Neural progenitor cell (in vitro differentiated cells): ENCODE measurements at regions not wholly inside any gene's neighbourhood (a gene's known extent, or its start where the extent isn't known, plus 50 kb on each side); places are given as distances from the start of the nearest gene placed in this dataset.

Source experiments
- DNase-seq: peaks from one replicate; pipeline ENCODE4 v3.0.0-alpha.2; 2016; ENCODE audit warnings: low spot score
- H2AFZ ChIP-seq: fragments of 200-600 bp; sonication (generic); replicated peaks from 2 replicates; pipeline ENCODE4 v1.6.1; 2016; ENCODE audit warnings: antibody characterized with exemption
- H3F3A ChIP-seq: fragments of 200-600 bp; sonication (generic); 2 replicates; pipeline ENCODE4 v1.6.1; 2016; ENCODE audit warnings: antibody characterized with exemption, low read depth
- H3K27ac ChIP-seq: fragments of 200-600 bp; sonication (generic); 2 replicates; pipeline ENCODE4 v1.5.1; 2016; ENCODE audit warnings: mild to moderate bottlenecking
- H3K27me3 ChIP-seq: fragments of 200-600 bp; sonication (generic); 2 replicates; pipeline ENCODE4 v1.6.1; 2016; ENCODE audit warnings: mild to moderate bottlenecking, moderate library complexity
- H3K36me3 ChIP-seq: fragments of 200-600 bp; sonication (generic); 2 replicates; pipeline ENCODE4 v1.5.1; 2016
- H3K4me1 ChIP-seq: fragments of 200-600 bp; sonication (generic); 2 replicates; pipeline ENCODE4 v1.6.1; 2016; ENCODE audit warnings: mixed run types
- H3K4me2 ChIP-seq: fragments of 200-600 bp; sonication (generic); 2 replicates; pipeline ENCODE4 v1.6.1; 2016
- H3K4me3 ChIP-seq: fragments of 200-600 bp; sonication (generic); 2 replicates; pipeline ENCODE4 v1.5.1; 2016
- H3K79me2 ChIP-seq: fragments of 200-600 bp; sonication (generic); 2 replicates; pipeline ENCODE4 v1.6.1; 2016; ENCODE audit warnings: low read depth
- H3K9ac ChIP-seq: fragments of 200-600 bp; sonication (generic); 2 replicates; pipeline ENCODE4 v1.6.1; 2016
- H3K9me3 ChIP-seq: fragments of 200-600 bp; sonication (generic); 2 replicates; pipeline ENCODE4 v1.5.1; 2016; ENCODE audit warnings: low read depth
- H4K20me1 ChIP-seq: fragments of 200-600 bp; sonication (generic); 2 replicates; pipeline ENCODE4 v1.6.1; 2016; ENCODE audit warnings: low read depth
- H3K27ac Mint-ChIP-seq: 3 replicates; pipeline ENCODE4 v1.8.0; 2021; ENCODE audit warnings: mixed read lengths
- H3K27me3 Mint-ChIP-seq: 2 replicates; pipeline ENCODE4 v1.8.0; 2022; ENCODE audit warnings: low read depth, mild to moderate bottlenecking, inconsistent platforms, moderate library complexity, mixed read lengths; ENCODE audit not compliant: insufficient read depth
- H3K36me3 Mint-ChIP-seq: 3 replicates; pipeline ENCODE4 v1.8.0; 2021; ENCODE audit warnings: mixed read lengths
- H3K4me1 Mint-ChIP-seq: 3 replicates; pipeline ENCODE4 v1.8.0; 2021; ENCODE audit warnings: mixed read lengths
- H3K4me3 Mint-ChIP-seq: 3 replicates; pipeline ENCODE4 v1.8.0; 2021; ENCODE audit warnings: mild to moderate bottlenecking, moderate library complexity, mixed read lengths
- H3K9me3 Mint-ChIP-seq: 3 replicates; pipeline ENCODE4 v1.8.0; 2020; ENCODE audit warnings: mixed read lengths
- EZH2 ChIP-seq: fragments of 200-600 bp; sonication (generic); IDR thresholded peaks from 2 replicates; pipeline ENCODE4 v1.6.1; 2017; ENCODE audit warnings: antibody characterized with exemption, mild to moderate bottlenecking, moderate library complexity
- EZH2phosphoT487 ChIP-seq: fragments of 200-600 bp; sonication (generic); IDR thresholded peaks from 2 replicates; pipeline ENCODE4 v1.6.1; 2017; ENCODE audit warnings: antibody characterized with exemption
- TF ChIP-seq, protein P1 (sequence below): fragments of 200-600 bp; sonication (generic); IDR thresholded peaks from 2 replicates; pipeline ENCODE4 v1.5.1; 2017; ENCODE audit warnings: antibody characterized with exemption, mild to moderate bottlenecking

DNA sequence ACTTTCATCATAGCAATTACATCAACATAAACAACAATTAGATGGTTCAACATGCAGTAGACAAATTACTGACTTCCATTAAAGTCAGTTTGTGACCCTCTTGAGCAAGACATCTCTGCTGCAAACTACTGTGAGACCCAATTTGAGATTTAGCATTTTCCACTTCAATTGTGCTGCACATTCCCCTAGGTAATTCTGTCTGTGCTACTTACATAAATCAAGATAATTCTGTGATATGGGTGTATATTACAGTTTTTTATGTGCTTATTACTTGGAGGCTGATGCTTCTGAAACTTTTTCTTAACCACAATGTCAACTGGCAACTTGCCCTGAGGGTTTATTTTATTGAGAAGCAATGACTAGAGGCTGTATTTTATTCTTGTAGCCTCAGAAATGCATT, 1714.4 kb downstream of the OLFM4 start:
- Histone ChIP-seq H3F3A (no peaks in the 10 kb centered on the region), H3K9me3 (no peaks in the 10 kb centered on the region), H2AFZ (no peak overlapping the region), H3K9ac (no peak overlapping the region), H3K4me1 (no peaks in the 10 kb centered on the region), H3K27me3 (no peaks in the 10 kb centered on the region), H3K4me2 (no peak overlapping the region), H3K4me3 (no peak overlapping the region), H3K27ac (no peak overlapping the region), H4K20me1 (no peaks in the 10 kb centered on the region), H3K36me3 (no peaks in the 10 kb centered on the region), H3K79me2 (no peaks in the 10 kb centered on the region)
- TF ChIP-seq EZH2 (no peak), EZH2phosphoT487 (no peak)
- TF ChIP-seq, protein P1, sequence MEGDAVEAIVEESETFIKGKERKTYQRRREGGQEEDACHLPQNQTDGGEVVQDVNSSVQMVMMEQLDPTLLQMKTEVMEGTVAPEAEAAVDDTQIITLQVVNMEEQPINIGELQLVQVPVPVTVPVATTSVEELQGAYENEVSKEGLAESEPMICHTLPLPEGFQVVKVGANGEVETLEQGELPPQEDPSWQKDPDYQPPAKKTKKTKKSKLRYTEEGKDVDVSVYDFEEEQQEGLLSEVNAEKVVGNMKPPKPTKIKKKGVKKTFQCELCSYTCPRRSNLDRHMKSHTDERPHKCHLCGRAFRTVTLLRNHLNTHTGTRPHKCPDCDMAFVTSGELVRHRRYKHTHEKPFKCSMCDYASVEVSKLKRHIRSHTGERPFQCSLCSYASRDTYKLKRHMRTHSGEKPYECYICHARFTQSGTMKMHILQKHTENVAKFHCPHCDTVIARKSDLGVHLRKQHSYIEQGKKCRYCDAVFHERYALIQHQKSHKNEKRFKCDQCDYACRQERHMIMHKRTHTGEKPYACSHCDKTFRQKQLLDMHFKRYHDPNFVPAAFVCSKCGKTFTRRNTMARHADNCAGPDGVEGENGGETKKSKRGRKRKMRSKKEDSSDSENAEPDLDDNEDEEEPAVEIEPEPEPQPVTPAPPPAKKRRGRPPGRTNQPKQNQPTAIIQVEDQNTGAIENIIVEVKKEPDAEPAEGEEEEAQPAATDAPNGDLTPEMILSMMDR = no peak
- Mint-ChIP-seq H3K9me3 (no peaks in the 10 kb centered on the region), H3K4me1 (no peaks in the 10 kb centered on the region), H3K27ac (no peak overlapping the region), H3K4me3 (no peak overlapping the region), H3K27me3 (no peaks in the 10 kb centered on the region), H3K36me3 (no peaks in the 10 kb centered on the region)
- DNase-seq = no peak

DNA sequence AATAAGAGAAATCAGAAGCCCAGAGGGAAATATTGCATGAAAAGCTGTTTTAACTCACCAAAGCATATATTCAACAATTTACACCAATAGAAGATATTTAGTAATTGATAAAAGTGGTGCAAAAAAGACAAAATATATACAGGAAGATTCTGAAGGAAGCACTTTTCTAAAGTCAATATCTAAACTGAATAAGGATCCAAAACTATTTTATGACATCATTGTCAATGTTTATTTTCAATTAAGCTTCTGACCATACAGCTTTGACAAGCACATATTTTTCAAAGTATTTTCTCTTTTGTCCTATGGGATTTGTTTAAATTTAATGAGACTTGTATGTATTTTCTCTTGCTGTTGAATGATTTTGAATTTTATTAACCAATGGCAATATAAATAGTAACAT, 1716.1 kb downstream of the OLFM4 start:
- Histone ChIP-seq H3K4me2 (no peak overlapping the region), H3K27me3 (no peaks in the 10 kb centered on the region), H4K20me1 (no peaks in the 10 kb centered on the region), H3K79me2 (no peaks in the 10 kb centered on the region), H3K4me3 (no peak overlapping the region), H3F3A (no peaks in the 10 kb centered on the region), H3K9ac (no peak overlapping the region), H3K27ac (no peak overlapping the region), H2AFZ (no peak overlapping the region), H3K36me3 (no peaks in the 10 kb centered on the region), H3K9me3 (no peaks in the 10 kb centered on the region), H3K4me1 (no peaks in the 10 kb centered on the region)
- no peak for DNase-seq
- Mint-ChIP-seq H3K4me1 (no peaks in the 10 kb centered on the region), H3K9me3 (no peaks in the 10 kb centered on the region), H3K4me3 (no peak overlapping the region), H3K27ac (no peak overlapping the region), H3K27me3 (no peaks in the 10 kb centered on the region), H3K36me3 (no peaks in the 10 kb centered on the region)
- TF ChIP-seq, protein P1 = no peak
- TF ChIP-seq EZH2 (no peak), EZH2phosphoT487 (no peak)

DNA sequence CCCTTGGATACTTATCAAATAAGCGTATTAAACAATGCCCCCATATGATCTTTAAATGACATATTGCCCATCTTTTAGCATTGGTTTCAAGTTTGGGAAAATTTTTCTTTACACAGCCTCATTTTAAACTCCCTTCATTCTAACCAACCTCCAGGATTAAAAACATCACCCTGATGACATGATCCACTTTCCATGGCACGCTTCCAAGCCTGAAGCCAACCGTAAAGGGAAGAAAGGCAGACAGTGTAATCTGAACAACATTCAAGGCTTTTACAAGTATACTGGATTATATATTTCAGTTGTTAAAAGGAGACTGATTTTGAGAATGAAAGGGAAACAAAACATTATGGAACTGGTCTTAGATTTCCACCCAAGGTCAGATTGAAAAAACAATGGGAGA, 1721.9 kb downstream of the OLFM4 start:
- TF ChIP-seq, protein P1 = no peak
- TF ChIP-seq EZH2phosphoT487 = no peak
- TF ChIP-seq EZH2 = no peak
- no peak overlapping the region for H2AFZ ChIP-seq
- H3K9me3 ChIP-seq = no peaks in the 10 kb centered on the region
- no peak overlapping the region for H3K27ac ChIP-seq
- H3K4me1 ChIP-seq = no peaks in the 10 kb centered on the region
- Mint-ChIP-seq H3K27ac (no peak overlapping the region), H3K4me3 (no peak overlapping the region), H3K36me3 (no peaks in the 10 kb centered on the region), H3K27me3 (no peaks in the 10 kb centered on the region), H3K4me1 (no peaks in the 10 kb centered on the region), H3K9me3 (no peaks in the 10 kb centered on the region)
- H3K79me2 ChIP-seq = no peaks in the 10 kb centered on the region
- no peak overlapping the region for H3K4me3 ChIP-seq
- no peak overlapping the region for H3K9ac ChIP-seq
- H3K4me2 ChIP-seq = no peak overlapping the region
- no peaks in the 10 kb centered on the region for H3K27me3 ChIP-seq
- DNase-seq = no peak
- H3F3A ChIP-seq = no peaks in the 10 kb centered on the region
- no peaks in the 10 kb centered on the region for H4K20me1 ChIP-seq
- H3K36me3 ChIP-seq = no peaks in the 10 kb centered on the region

DNA sequence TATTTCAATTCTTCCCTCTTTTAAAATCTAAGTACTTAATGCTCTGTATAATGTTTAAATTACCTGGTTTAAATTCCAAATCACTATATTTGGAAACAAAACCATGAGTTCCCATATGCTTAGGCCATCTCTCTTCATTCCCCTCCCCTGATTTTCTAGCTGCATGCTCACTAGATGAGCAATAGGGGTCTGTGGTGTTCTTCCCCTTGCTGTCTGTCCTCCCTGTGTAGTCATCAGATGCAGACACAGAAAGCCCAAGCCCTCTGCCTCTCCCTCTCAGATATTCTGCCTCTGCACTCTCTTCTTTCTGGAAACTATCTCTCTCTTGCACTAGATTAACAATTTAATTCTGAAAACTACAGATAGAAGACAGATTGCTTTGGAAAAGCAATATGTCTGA, 1730.2 kb downstream of the OLFM4 start:
- Histone ChIP-seq H3K79me2 (no peaks in the 10 kb centered on the region), H3K9ac (no peak overlapping the region), H3K4me3 (no peak overlapping the region), H3K27ac (no peak overlapping the region), H3K4me2 (no peak overlapping the region), H3K27me3 (no peaks in the 10 kb centered on the region), H4K20me1 (no peaks in the 10 kb centered on the region), H3F3A (no peaks in the 10 kb centered on the region), H3K4me1 (no peaks in the 10 kb centered on the region), H3K9me3 (no peaks in the 10 kb centered on the region), H3K36me3 (no peaks in the 10 kb centered on the region), H2AFZ (no peak overlapping the region)
- Mint-ChIP-seq H3K27ac (no peak overlapping the region), H3K9me3 (no peaks in the 10 kb centered on the region), H3K4me3 (no peak overlapping the region), H3K27me3 (no peaks in the 10 kb centered on the region), H3K4me1 (no peaks in the 10 kb centered on the region), H3K36me3 (no peaks in the 10 kb centered on the region)
- no peak for DNase-seq
- TF ChIP-seq EZH2phosphoT487 = no peak
- no peak for TF ChIP-seq EZH2
- TF ChIP-seq, protein P1 = no peak
